ENCODE measurements at regions not wholly inside any gene's neighbourhood (a gene's known extent, or its start where the extent isn't known, plus 50 kb on each side); places are given as distances from the start of the nearest gene placed in this dataset.

DNA sequence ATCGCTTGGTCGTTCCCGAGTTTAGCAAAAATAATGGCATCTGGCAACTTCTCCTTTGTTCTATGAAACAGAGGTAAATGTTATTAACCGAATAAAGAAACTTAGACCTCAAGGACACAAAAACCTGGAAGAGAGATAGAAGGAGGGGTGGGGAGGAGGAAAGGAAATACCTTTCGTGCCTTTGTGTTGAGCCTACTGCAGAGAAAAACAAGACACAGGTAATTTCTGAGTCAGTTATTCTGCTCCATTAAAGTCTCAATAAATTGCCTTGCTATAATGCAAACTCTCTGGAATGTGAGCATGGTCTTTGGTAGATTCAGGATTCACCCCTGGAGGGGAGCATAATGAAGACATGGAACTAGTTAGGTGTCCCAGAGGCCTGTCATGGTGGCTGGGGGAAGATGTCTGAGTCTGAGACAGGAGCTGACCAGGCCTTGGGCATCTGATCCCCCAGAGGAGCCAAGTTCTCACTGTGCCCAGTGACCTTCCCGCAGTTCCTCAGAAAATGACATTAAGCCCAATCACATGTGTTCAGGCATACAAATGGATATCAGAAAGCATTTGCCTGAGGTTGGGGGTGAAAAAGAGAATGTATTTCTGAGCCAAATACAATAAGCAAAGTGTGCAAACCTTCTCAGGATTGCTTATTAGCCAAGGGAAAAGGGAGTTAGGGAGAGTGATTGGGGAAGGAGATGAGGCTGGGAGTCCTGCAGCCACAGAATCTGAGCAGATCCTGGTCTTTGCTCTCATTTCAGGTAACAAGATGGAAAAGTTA, 72.6 kb upstream of the CADM1 start:
- Mint-ChIP-seq H3K4me1 (ENCODE audit: low read depth, unreplicated experiment) (no peaks in the 10 kb centered on the region), H3K9me3 (ENCODE audit: unreplicated experiment) (no peaks in the 10 kb centered on the region), H3K27me3 (ENCODE audit: insufficient read depth, unreplicated experiment) (no peaks in the 10 kb centered on the region), H3K27ac (ENCODE audit: unreplicated experiment) (no peak overlapping the region), H3K36me3 (ENCODE audit: insufficient read depth, unreplicated experiment) (no peaks in the 10 kb centered on the region), H3K4me3 (ENCODE audit: unreplicated experiment) (no peak overlapping the region)
- intact Hi-C loops (cut with micrococcal nuclease; ENCODE audit: unreplicated experiment), result no loop called here
- no peaks in the 10 kb centered on the region for H3K4me1 ChIP-seq
- no peaks in the 10 kb centered on the region for H3K27me3 ChIP-seq (replicated peaks; ENCODE audit: control insufficient read depth, insufficient read depth, low read length)
- H3K4me3 ChIP-seq (ENCODE audit: low read depth, low read length), result no peak overlapping the region
- no peak for DNase-seq
- ChIA-PET POLR2A (no interaction called here), CTCF (no interaction called here)
- no TSS peak for BruUV-seq (replicated peaks)
- H3K9me3 ChIP-seq, result no peaks in the 10 kb centered on the region
- no peaks in the 10 kb centered on the region for H3K36me3 ChIP-seq (ENCODE audit: control insufficient read depth, insufficient read depth, low read length)
- TF ChIP-seq, protein P1, sequence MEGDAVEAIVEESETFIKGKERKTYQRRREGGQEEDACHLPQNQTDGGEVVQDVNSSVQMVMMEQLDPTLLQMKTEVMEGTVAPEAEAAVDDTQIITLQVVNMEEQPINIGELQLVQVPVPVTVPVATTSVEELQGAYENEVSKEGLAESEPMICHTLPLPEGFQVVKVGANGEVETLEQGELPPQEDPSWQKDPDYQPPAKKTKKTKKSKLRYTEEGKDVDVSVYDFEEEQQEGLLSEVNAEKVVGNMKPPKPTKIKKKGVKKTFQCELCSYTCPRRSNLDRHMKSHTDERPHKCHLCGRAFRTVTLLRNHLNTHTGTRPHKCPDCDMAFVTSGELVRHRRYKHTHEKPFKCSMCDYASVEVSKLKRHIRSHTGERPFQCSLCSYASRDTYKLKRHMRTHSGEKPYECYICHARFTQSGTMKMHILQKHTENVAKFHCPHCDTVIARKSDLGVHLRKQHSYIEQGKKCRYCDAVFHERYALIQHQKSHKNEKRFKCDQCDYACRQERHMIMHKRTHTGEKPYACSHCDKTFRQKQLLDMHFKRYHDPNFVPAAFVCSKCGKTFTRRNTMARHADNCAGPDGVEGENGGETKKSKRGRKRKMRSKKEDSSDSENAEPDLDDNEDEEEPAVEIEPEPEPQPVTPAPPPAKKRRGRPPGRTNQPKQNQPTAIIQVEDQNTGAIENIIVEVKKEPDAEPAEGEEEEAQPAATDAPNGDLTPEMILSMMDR (IDR thresholded peaks at IDR 0.05; ENCODE audit: insufficient read depth in 1 of 2, low read depth in 1 of 2, low read length in 1 of 2, severe bottlenecking in 1 of 2, unreplicated experiment in 1 of 2), result no peak

DNA sequence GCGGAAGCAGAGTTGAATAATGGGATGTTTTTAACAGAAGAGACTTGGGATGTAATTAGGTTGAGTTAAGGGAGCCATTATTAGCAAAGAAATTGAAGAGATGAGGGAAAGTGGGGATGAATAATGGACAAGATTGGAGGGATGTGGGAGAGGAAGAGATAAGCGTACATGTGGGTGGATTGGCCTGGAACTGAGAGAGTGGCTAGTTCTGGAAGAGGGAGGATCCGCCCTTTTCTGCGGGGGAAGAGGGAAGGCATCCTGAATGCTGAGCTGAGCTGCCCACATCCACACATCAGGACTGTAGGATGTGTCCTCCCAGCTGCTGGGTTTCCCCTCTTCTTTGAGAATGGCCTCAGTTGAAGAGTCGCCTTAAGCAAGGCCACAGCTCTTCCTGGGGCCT, 68.3 kb upstream of the CADM1 start:
- Mint-ChIP-seq H3K4me3 (ENCODE audit: unreplicated experiment) (no peak overlapping the region), H3K4me1 (ENCODE audit: low read depth, unreplicated experiment) (no peaks in the 10 kb centered on the region), H3K9me3 (ENCODE audit: unreplicated experiment) (no peaks in the 10 kb centered on the region), H3K27me3 (ENCODE audit: insufficient read depth, unreplicated experiment) (peaks cover 4% of the 10 kb centered on the region), H3K36me3 (ENCODE audit: insufficient read depth, unreplicated experiment) (no peaks in the 10 kb centered on the region), H3K27ac (ENCODE audit: unreplicated experiment) (no peak overlapping the region)
- ChIA-PET POLR2A (no interaction called here), CTCF (no interaction called here)
- no peak overlapping the region for H3K4me3 ChIP-seq (ENCODE audit: low read depth, low read length)
- no peak for DNase-seq
- no peaks in the 10 kb centered on the region for H3K27me3 ChIP-seq (replicated peaks; ENCODE audit: control insufficient read depth, insufficient read depth, low read length)
- H3K9me3 ChIP-seq, result no peaks in the 10 kb centered on the region
- no peaks in the 10 kb centered on the region for H3K4me1 ChIP-seq
- intact Hi-C loops (cut with micrococcal nuclease; ENCODE audit: unreplicated experiment), result no loop called here
- BruUV-seq (replicated peaks), result no TSS peak
- TF ChIP-seq, protein P1 (IDR thresholded peaks at IDR 0.05; ENCODE audit: insufficient read depth in 1 of 2, low read depth in 1 of 2, low read length in 1 of 2, severe bottlenecking in 1 of 2, unreplicated experiment in 1 of 2), result no peak
- H3K36me3 ChIP-seq (ENCODE audit: control insufficient read depth, insufficient read depth, low read length), result no peaks in the 10 kb centered on the region

DNA sequence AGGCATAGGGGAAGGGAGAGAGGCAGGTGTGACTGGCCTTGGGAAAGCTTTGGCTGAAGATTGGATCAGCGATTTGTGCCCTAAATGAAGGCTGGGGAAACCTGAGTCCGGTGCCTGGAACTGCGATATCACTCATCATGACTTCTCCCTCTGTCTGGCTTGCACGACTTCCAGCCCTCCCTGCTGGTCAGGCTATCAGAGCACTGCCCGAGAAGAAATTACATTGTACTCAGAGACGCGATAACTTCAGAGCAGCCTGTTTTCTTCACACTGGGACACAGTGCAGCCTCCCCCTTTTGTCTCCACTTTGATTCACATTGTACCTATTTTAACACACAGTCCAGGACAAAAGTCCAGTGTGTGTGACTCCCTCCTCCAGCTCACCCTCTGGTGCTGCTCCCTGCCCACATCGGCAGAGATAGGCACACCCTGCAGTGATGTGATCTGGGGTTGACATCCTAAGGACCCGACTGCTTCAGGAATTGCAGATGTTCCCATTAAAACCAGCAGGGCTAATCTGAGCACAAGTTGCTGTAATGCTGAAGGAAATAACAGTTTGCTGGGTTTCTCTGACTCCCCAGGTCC, 62.1 kb upstream of the CADM1 start:
- H3K4me1 Mint-ChIP-seq (ENCODE audit: low read depth, unreplicated experiment), result no peaks in the 10 kb centered on the region
- Histone ChIP-seq H3K4me3 (ENCODE audit: low read depth, low read length) (no peak overlapping the region), H3K36me3 (ENCODE audit: control insufficient read depth, insufficient read depth, low read length) (no peaks in the 10 kb centered on the region), H3K9me3 (no peaks in the 10 kb centered on the region), H3K27me3 (replicated peaks; ENCODE audit: control insufficient read depth, insufficient read depth, low read length) (no peaks in the 10 kb centered on the region), H3K4me1 (no peaks in the 10 kb centered on the region)
- ChIA-PET CTCF (no interaction called here), POLR2A (no interaction called here)
- TF ChIP-seq, protein P1 (IDR thresholded peaks at IDR 0.05; ENCODE audit: insufficient read depth in 1 of 2, low read depth in 1 of 2, low read length in 1 of 2, severe bottlenecking in 1 of 2, unreplicated experiment in 1 of 2), result no peak
- H3K4me3 Mint-ChIP-seq (ENCODE audit: unreplicated experiment), result no peak overlapping the region
- H3K36me3 Mint-ChIP-seq (ENCODE audit: insufficient read depth, unreplicated experiment), result no peaks in the 10 kb centered on the region
- no peak overlapping the region for H3K27ac Mint-ChIP-seq (ENCODE audit: unreplicated experiment)
- no peaks in the 10 kb centered on the region for H3K9me3 Mint-ChIP-seq (ENCODE audit: unreplicated experiment)
- BruUV-seq (replicated peaks), result no TSS peak
- no peak for DNase-seq
- H3K27me3 Mint-ChIP-seq (ENCODE audit: insufficient read depth, unreplicated experiment), result peaks cover 4% of the 10 kb centered on the region
- intact Hi-C loops (cut with micrococcal nuclease; ENCODE audit: unreplicated experiment), result no loop called here

Data from Caco-2 (cell line).